ENCODE measurements at regions not wholly inside any gene's neighbourhood (a gene's known extent, or its start where the extent isn't known, plus 50 kb on each side); places are given as distances from the start of the nearest gene placed in this dataset.

- Histone ChIP-seq H3K9me3 (replicated peaks in 1 of 2; ENCODE audit: control insufficient read depth in 1 of 2, insufficient read depth in 1 of 2, low read length in 2 of 2) (peaks cover 13 to 18% of the 10 kb centered on the region in 2 donors), H3K9ac (ENCODE audit: insufficient read depth, low read length, poor library complexity, severe bottlenecking) (no peak overlapping the region), H3K4me1 (ENCODE audit: control insufficient read depth in 1 of 2, insufficient read depth in 2 of 2, low read length in 2 of 2) (peaks cover 8 to 9% of the 10 kb centered on the region in 2 donors), H4K20me1 (ENCODE audit: insufficient read depth, low read length) (no peaks in the 10 kb centered on the region), H3K27ac (ENCODE audit: low read depth in 1 of 2, low read length in 2 of 2) (no peak overlapping the region), H3K4me2 (replicated peaks; ENCODE audit: extremely low read depth, low read length, poor library complexity, severe bottlenecking) (no peak overlapping the region), H3K4me3 (replicated peaks in 1 of 3; ENCODE audit: low read depth in 2 of 3, low read length in 3 of 3) (no peak overlapping the region), H3K36me3 (replicated peaks in 1 of 2; ENCODE audit: control insufficient read depth in 1 of 2, insufficient read depth in 2 of 2, low read length in 2 of 2) (no peaks in the 10 kb centered on the region), H3K79me2 (ENCODE audit: insufficient read depth, low read length) (no peaks in the 10 kb centered on the region), H3K27me3 (ENCODE audit: control insufficient read depth in 2 of 2, insufficient read depth in 2 of 2, low read length in 2 of 2) (no peaks in the 10 kb centered on the region), H2AFZ (ENCODE audit: insufficient read depth, low read depth, low read length, poor library complexity, severe bottlenecking) (no peak overlapping the region)
- Mint-ChIP-seq H3K4me1 (peaks cover 16% of the 10 kb centered on the region), H3K27ac (no peak overlapping the region), H3K9me3 (peaks cover 11 to 21% (median 17%) of the 10 kb centered on the region in 7 donors), H3K36me3 (peaks cover 0 to 11% of the 10 kb centered on the region in 2 donors), H3K4me3 (no peak overlapping the region), H3K27me3 (ENCODE audit: low read depth in 3 of 3) (peaks cover 0 to 13% (median 0%) of the 10 kb centered on the region in 3 donors)
- TF ChIP-seq, protein P1, sequence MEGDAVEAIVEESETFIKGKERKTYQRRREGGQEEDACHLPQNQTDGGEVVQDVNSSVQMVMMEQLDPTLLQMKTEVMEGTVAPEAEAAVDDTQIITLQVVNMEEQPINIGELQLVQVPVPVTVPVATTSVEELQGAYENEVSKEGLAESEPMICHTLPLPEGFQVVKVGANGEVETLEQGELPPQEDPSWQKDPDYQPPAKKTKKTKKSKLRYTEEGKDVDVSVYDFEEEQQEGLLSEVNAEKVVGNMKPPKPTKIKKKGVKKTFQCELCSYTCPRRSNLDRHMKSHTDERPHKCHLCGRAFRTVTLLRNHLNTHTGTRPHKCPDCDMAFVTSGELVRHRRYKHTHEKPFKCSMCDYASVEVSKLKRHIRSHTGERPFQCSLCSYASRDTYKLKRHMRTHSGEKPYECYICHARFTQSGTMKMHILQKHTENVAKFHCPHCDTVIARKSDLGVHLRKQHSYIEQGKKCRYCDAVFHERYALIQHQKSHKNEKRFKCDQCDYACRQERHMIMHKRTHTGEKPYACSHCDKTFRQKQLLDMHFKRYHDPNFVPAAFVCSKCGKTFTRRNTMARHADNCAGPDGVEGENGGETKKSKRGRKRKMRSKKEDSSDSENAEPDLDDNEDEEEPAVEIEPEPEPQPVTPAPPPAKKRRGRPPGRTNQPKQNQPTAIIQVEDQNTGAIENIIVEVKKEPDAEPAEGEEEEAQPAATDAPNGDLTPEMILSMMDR (IDR thresholded peaks at IDR 0.05) = no peak
- intact Hi-C loops (cut with micrococcal nuclease) = no loop called here
- no peak for DNase-seq
Observed at GRCh38 chr5:149435660-149436059, 56.6 kb upstream of the IL17B start.

DNA sequence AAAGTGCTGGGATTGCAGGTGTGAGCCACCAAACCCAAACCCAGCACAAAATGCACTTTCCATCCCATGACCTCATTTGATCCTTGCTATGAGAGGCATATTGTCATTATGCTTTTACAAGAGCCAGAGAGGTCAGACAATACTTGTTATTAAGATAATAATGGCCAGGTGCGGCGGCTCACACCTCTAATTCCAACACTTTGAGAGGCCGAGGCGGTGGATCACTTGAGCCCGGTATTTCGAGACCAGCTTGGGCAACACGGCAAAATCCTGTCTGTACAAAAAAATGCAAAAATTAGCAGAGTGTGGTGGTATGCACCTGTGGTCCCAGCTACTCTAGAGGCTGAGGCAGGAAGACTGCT is 55.9 kb upstream of the IL17B start:
- Mint-ChIP-seq H3K4me1 (peaks cover 22% of the 10 kb centered on the region), H3K9me3 (peaks cover 11 to 21% (median 17%) of the 10 kb centered on the region in 7 donors), H3K27ac (no peak overlapping the region), H3K4me3 (no peak overlapping the region), H3K36me3 (peaks cover 0 to 11% of the 10 kb centered on the region in 2 donors), H3K27me3 (ENCODE audit: low read depth in 3 of 3) (peaks cover 0 to 11% (median 0%) of the 10 kb centered on the region in 3 donors)
- 100% methylated on average over 4 of the region's 7 CpGs for WGBS (ENCODE audit: insufficient coverage)
- H2AFZ ChIP-seq (ENCODE audit: insufficient read depth, low read depth, low read length, poor library complexity, severe bottlenecking) = no peak overlapping the region
- TF ChIP-seq, protein P1 (IDR thresholded peaks at IDR 0.05) = no peak
- no peaks in the 10 kb centered on the region for H4K20me1 ChIP-seq (ENCODE audit: insufficient read depth, low read length)
- H3K4me1 ChIP-seq (ENCODE audit: control insufficient read depth in 1 of 2, insufficient read depth in 2 of 2, low read length in 2 of 2) = peaks cover 15 to 16% of the 10 kb centered on the region in 2 donors
- peaks cover 13 to 18% of the 10 kb centered on the region in 2 donors for H3K9me3 ChIP-seq (replicated peaks in 1 of 2; ENCODE audit: control insufficient read depth in 1 of 2, insufficient read depth in 1 of 2, low read length in 2 of 2)
- H3K27me3 ChIP-seq (ENCODE audit: control insufficient read depth in 2 of 2, insufficient read depth in 2 of 2, low read length in 2 of 2) = no peaks in the 10 kb centered on the region
- DNase-seq = no peak
- no peaks in the 10 kb centered on the region for H3K36me3 ChIP-seq (replicated peaks in 1 of 2; ENCODE audit: control insufficient read depth in 1 of 2, insufficient read depth in 2 of 2, low read length in 2 of 2)
- intact Hi-C loops (cut with micrococcal nuclease) = no loop called here
- H3K27ac ChIP-seq (ENCODE audit: low read depth in 1 of 2, low read length in 2 of 2) = no peak overlapping the region
- no peak overlapping the region for H3K9ac ChIP-seq (ENCODE audit: insufficient read depth, low read length, poor library complexity, severe bottlenecking)
- no peak overlapping the region for H3K4me3 ChIP-seq (replicated peaks in 1 of 3; ENCODE audit: low read depth in 2 of 3, low read length in 3 of 3)
- H3K79me2 ChIP-seq (ENCODE audit: insufficient read depth, low read length) = no peaks in the 10 kb centered on the region
- no peak overlapping the region for H3K4me2 ChIP-seq (replicated peaks; ENCODE audit: extremely low read depth, low read length, poor library complexity, severe bottlenecking)
